Hindlimb muscle (tissue), 1 donor: ENCODE measurements at regions not wholly inside any gene's neighbourhood (a gene's known extent, or its start where the extent isn't known, plus 50 kb on each side); places are given as distances from the start of the nearest gene placed in this dataset.
A peak's percentile ranks its signal among the peaks of the same experiment; 100 is the strongest.

Experiments
- DNase-seq: peaks from one replicate; pipeline ENCODE4 v3.0.0-alpha.2; 2013

DNA sequence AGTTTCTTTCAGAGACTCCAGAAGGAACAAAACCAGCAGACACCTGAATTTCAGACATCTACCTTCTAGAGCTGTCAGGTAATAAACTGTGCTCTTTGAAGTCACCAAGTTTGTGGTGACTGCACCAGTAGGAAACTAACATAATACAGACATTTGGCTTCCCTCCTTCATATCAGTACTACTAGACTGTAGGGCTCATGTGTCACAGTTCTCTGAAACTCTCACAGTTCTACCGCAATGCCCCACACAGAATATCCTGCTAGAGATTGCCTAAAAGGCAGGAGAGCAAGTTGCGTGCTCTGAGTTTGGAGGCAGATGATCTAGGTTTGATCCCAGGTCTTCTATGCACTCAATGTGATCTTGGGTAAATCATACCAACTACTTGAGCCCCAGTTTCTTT lies 205.0 kb upstream of the LRFN2 start:
- DNase-seq: no peak

DNA sequence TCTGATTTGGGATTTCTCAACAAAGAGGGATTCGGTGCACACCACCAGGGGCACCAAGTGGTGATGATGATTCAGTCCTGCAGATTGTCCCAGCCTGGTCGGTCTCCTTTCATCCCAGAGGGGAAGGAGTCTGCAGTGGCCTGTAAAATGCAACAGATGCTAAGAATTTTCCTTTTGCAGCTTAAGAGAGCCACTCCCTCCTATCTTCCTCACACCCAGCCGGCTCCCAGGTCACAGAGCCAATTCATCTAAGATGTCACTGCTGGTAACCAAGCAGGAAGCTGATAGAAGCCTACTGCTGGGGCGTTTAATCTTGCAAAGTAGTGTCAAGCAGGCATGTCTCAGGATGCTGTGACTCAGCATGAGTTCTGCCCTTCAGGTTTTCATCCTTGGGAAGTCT lies 203.8 kb upstream of the LRFN2 start:
- no peak for DNase-seq

DNA sequence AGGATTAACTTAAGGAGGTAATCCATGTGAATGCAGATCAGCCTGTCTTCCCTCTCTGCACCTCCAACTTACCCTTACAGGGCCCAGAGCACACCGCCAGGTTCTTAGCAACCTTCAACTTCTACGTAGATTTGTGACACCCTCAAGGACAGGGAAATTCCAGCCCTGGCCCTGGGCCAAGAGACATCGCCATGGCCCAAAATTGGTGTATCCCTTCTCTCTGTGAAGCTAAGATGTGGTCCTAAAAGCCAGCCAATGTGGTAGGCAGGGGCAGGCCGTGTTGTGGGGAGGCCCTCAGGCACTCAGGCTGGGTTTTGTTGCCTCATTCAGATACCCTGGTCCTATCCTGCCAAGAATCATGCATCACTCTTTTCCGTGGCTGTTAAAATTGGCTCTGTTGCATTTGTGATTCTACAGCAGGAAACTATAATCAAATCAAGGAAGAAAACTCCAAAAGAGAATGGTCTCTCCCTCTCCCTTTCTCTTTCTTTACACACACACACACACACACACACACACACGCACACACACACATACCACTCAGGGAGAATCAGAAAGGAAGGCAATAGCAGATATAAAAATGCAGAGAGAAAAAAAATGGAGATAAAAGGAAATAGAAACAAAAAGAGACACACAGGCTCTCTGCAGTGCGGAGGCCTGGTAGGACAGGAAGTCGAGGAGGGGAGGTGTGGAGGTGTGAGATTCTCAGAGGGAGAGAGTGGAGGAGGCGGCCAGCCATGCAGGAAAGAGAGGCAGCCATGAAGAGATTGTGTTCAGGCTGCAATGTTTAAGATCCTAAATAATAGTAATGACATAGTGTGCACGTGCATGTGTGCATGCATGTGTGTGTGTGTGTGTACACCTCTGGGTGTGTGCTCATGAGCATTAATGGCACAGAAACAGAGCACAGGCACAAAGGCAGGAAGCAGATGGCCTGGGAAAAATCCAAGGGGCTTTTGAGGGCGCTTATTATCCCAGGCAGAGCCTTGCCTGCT lies 201.8 kb upstream of the LRFN2 start:
- peak; percentile 16 for DNase-seq

DNA sequence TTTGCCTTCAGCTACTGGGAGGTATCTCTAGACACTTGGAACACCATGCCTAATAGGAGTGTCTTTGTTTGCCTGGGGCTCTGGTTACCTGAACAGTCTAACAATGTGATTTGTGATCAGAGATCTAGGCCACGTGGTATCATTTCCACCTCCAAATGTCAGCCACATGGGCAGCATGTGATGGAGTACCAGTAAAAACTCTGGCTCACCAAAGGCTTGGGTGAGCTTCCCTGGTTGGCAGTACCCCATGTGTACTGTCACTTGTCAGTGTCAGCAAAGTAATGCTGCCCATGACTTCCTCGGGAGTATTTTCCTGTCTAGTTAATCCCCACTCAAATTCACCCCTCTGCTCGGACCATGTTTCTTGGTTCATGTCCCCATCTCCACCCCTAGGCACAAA lies 195.2 kb upstream of the LRFN2 start:
- no peak for DNase-seq

GRCh38 chr6:40780637-40781036 lies 193.5 kb upstream of the LRFN2 start:
- no peak for DNase-seq

DNA sequence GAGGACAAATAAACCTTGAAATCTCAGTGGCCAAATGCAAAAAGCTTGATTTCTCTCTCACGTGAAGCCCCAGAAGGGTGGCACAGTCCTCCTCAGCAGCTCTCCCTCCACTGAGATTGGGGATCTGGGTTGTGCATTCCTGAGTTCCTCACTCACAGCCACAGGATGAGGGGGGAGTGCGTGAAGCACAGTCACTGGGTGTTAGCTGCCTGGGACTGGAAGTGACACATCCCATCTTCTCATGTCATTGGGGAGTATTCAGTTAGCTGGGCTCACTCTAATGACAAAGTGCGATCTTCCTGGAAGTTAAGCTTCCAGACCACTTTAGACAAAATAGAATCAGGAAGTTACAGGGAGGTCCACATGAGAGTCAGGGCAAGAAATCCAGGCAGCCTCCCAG lies 192.2 kb upstream of the LRFN2 start:
- no peak for DNase-seq

DNA sequence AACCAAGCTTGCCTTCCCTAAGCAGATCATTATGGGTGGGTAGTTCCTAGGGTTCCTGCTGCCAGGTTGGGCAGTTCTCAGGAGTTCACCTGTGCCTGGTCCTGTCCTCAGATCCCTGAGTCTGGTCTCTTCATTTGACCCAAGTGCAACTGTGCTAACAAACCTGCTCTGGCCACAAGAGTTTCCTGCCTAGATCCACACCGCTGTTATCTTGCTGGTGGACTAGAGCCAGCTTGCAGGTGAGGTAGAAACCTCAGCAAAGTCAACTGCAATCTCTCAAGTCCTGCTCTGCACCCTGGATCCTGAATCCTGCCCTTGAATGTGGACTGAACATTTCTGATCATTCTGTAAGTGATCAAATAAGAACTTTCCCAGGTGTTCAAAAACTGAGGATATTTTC lies 191.8 kb upstream of the LRFN2 start:
- no peak for DNase-seq

- DNase-seq: no peak
Measured at GRCh38 chr6:40778196-40778595, 191.0 kb upstream of the LRFN2 start.

DNA sequence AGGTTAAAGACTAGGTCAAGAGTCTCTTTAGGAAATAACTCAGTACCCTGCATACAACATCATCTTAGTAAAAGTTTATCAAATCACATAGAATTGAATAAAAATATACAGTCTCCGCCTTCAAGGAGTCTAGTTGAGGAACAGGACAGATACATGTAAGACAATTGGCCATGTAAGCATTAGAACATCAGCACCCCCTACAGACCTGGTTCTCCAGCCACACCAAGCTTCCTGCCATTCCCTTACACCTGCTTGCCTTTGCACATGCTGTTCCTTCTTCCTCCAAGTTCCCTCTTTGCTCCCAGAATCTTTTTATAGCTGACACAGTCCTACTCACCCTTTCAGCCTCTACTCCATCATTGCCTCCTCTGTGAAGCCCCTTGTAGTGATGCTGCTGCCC lies 187.8 kb upstream of the LRFN2 start:
- no peak for DNase-seq

DNA sequence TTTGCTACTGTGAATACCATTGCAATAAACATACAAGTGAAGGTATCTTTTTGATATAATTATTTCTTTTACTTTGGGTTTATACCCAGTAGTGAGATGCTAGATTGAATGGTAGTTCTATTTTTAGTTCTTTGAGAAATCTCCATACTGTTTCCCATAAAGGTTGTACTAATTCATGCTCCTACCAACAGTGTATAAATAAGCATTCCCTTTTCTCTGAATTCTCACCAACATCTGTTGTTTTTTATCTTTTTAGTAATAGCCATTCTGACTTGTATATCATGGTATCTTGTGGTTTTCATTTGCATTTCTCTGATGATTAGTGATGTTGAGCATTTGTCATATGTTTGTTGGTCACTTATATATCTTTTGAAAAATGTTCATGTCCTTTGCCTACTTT lies 183.6 kb upstream of the LRFN2 start:
- DNase-seq: no peak

- DNase-seq: no peak
Measured at GRCh38 chr6:40764726-40765125, 177.6 kb upstream of the LRFN2 start.

- no peak for DNase-seq
Measured at GRCh38 chr6:40762981-40763380, 175.8 kb upstream of the LRFN2 start.

- DNase-seq: no peak
Measured at GRCh38 chr6:40760887-40761286, 173.7 kb upstream of the LRFN2 start.

DNA sequence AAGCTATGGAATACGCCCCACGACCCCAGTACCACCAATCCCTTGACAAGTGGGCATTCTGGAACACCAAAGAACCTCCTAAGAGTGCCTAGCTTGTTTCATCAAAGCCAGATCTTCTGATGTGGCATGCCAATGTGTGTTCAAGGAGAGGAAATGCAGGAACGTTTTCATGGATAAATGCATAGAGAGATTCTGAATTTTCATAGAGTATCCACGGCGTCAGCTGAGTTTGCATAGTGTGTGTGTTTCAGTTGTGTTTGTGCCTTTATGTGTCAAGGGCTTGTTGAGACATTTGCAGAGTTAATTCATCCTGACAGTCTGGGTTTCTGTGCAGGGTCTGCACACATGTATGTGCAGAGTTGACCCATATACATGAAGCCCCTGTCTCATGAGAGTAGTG lies 172.7 kb upstream of the LRFN2 start:
- no peak for DNase-seq

GRCh38 chr6:40759264-40759663 lies 172.1 kb upstream of the LRFN2 start:
- DNase-seq: no peak

- DNase-seq: no peak
Measured at GRCh38 chr6:40755749-40756452, 168.7 kb upstream of the LRFN2 start.

GRCh38 chr6:40755046-40755681 lies 168.0 kb upstream of the LRFN2 start:
- DNase-seq: no peak

- no peak for DNase-seq
Measured at GRCh38 chr6:40754461-40755045, 167.4 kb upstream of the LRFN2 start.

GRCh38 chr6:40753675-40754448 lies 166.7 kb upstream of the LRFN2 start:
- no peak for DNase-seq

DNA sequence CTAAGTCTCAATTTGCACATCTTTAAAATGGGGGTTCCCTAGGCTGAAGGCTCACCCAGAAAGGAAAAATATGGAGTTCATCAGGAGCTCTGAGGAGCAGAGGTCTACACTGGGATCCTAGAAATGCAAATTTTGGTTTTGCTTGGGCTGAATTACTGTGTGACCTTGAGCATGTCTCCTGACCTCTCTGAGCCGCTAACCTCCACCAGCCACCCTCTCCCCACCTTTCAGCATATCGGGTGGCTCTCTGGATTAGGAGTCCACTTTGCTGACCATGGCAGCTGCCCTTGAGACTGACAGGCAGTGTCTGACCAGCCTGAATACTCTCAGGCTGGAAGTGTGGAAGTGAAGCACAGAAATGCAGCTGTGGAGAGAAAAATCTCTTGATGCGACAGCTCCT lies 165.9 kb upstream of the LRFN2 start:
- no peak for DNase-seq

- DNase-seq: no peak
Measured at GRCh38 chr6:40744835-40745234, 157.7 kb upstream of the LRFN2 start.
